NOMO-1 (cell line): ENCODE measurements at regions not wholly inside any gene's neighbourhood (a gene's known extent, or its start where the extent isn't known, plus 50 kb on each side); places are given as distances from the start of the nearest gene placed in this dataset.

Experiments used
- DNase-seq, 2 experiments: peaks; one replicate each; lab custom pipeline; 2025; ENCODE audit not compliant: unreplicated experiment in 2 of 2; lab: John Stamatoyannopoulos, UW

GRCh38 chr14:34931206-34931605 lies 51.6 kb upstream of the SRP54 start:
- peak in 1 of 2 experiments; percentile 26 for DNase-seq

GRCh38 chr14:34930591-34931091 lies 52.2 kb upstream of the SRP54 start:
- peak in 1 of 2 experiments; percentile 7 for DNase-seq

GRCh38 chr14:34926552-34926951 lies 51.4 kb upstream of the BAZ1A start:
- DNase-seq = no peak
